UCSD-AML1 (cell line): ENCODE measurements at regions not wholly inside any gene's neighbourhood (a gene's known extent, or its start where the extent isn't known, plus 50 kb on each side); places are given as distances from the start of the nearest gene placed in this dataset.

Source experiments
- DNase-seq: peaks from one replicate; lab custom pipeline; 2025; ENCODE audit not compliant: unreplicated experiment; lab: John Stamatoyannopoulos, UW

GRCh38 chr12:124240493-124240892 is 54.4 kb upstream of the RFLNA start:
- no peak for DNase-seq

DNA sequence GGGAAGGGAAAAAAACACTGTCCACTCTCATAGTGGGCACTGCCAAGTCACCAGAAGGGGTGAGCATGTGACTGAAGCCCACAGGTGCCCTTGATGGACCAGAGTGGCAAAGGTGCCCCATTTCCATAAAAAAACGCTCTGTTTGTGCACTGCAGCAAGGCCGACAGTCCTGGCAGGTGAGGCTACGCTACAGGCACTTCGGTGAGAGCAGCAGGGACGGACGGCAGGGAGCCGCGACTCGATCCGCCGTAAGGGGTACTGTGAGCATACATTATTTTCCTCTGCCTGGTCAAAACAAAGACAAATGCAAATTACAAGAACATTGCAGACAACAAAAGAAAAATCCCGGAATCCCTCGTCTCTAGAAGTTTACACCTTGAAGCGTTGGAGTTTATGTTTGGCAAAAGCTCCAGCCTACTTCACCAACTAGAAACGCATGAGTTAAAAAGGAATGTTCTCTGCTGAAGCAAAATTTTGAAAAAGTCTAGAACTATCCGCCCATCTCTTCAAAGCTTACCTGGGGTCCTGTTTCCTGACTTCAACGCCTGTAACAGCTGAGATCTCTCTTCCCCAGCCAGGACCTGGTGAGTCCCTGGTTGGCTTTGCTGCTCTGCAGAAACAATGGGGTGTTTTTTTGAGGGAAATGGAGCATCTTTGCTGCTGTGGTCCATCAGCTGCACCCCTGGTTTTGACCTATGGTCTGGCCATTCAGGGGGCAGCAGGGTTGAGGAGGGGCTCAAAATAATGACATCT is 52.9 kb upstream of the RFLNA start:
- no peak for DNase-seq

DNA sequence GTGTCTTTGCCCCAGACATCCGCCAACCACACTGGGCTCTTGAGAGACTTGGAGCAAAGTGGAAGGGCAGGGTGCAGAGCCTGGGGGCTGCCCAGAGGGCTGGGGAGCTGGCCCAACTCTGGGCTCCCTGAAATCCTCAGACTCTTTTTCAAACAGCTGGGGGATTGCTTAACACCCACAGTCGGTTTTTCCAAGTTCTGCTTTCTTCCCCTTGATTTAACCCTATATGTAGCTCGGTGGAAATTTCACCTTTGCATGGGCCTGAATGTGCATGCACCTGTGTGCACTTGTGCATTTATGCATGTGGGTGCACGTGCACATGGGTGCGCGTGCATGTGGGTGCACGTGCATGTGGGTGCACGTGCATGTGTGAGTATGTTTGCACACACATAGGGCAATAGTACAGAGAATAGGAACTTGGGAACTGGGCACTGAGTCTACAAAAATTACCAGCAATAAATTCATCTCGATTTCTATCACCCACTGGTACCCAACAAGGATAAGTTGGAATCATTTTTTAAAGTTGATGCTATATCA is 52.3 kb upstream of the RFLNA start:
- no peak for DNase-seq

DNA sequence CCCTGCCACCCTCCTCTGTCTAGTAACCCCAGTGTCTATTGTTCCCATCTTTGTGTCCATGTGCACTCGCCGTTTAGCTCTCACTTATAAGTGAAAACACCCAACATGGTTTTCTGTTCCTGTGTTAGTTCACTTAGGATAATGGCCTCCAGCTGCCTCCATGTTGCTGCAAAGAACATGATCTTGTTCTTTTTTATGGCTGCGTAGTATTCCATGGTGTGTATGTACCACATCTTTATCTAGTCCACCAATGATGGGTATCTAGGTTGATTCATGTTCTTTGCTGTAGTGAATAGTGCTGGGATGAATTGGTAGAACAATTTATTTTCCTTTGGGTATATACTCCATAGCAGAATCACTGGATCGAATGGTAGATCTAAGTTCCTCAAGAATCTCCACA is 51.0 kb upstream of the RFLNA start:
- DNase-seq = no peak
